Cardiac septum (tissue), 1 donor: ENCODE measurements at regions not wholly inside any gene's neighbourhood (a gene's known extent, or its start where the extent isn't known, plus 50 kb on each side); places are given as distances from the start of the nearest gene placed in this dataset.

ENCODE experiments used
- DNase-seq: peaks from one replicate; pipeline ENCODE4 v3.0.0-alpha.2; 2020; ENCODE audit warnings: low spot score
- intact Hi-C: fragments of 100-400 bp; cut with DNase I; formaldehyde crosslinking; loops from one replicate; pipeline ENCODE4 v1.14.0; 2022
- donor health status: DM: no; HTN: no; CAD: no.

GRCh38 chr12:125454291-125454690 is 389.1 kb downstream of the AACS start:
- intact Hi-C loops: no loop called here
- DNase-seq: no peak

- intact Hi-C loops: no loop called here
- DNase-seq: no peak
Measured at GRCh38 chr12:125454786-125455480, 389.7 kb downstream of the AACS start.

- no peak for DNase-seq
- intact Hi-C loops: no loop called here
Measured at GRCh38 chr12:125455556-125455955, 390.3 kb downstream of the AACS start.

GRCh38 chr12:125458552-125459268 is 393.5 kb downstream of the AACS start:
- intact Hi-C loops: no loop called here
- no peak for DNase-seq

- DNase-seq: no peak
- intact Hi-C loops: no loop called here
Measured at GRCh38 chr12:125461831-125462230, 396.6 kb downstream of the AACS start.

- no peak for DNase-seq
- intact Hi-C loops: no loop called here
Measured at GRCh38 chr12:125463386-125463785, 398.2 kb downstream of the AACS start.

GRCh38 chr12:125467363-125467762 is 402.1 kb downstream of the AACS start:
- DNase-seq: no peak
- intact Hi-C loops: no loop called here

GRCh38 chr12:125469683-125470082 is 404.4 kb downstream of the AACS start:
- DNase-seq: no peak
- intact Hi-C loops: no loop called here

GRCh38 chr12:125470838-125471783 is 405.9 kb downstream of the AACS start:
- intact Hi-C loops: no loop called here
- no peak for DNase-seq

GRCh38 chr12:125473501-125473900 is 408.3 kb downstream of the AACS start:
- intact Hi-C loops: no loop called here
- no peak for DNase-seq

GRCh38 chr12:125487336-125487735 is 422.1 kb downstream of the AACS start:
- no peak for DNase-seq
- intact Hi-C loops: no loop called here

- DNase-seq: no peak
Measured at GRCh38 chr12:125491553-125491952, 426.3 kb downstream of the AACS start.

GRCh38 chr12:125492354-125493270 is 427.4 kb downstream of the AACS start:
- intact Hi-C loops: no loop called here
- DNase-seq: no peak

More at GRCh38 chr12:125491553-125491952, 426.3 kb downstream of the AACS start:
- intact Hi-C loops: no loop called here

GRCh38 chr12:125493704-125494308 is 428.6 kb downstream of the AACS start:
- no peak for DNase-seq
- intact Hi-C loops: no loop called here

GRCh38 chr12:125503128-125503527 is 437.9 kb downstream of the AACS start:
- intact Hi-C loops: no loop called here
- no peak for DNase-seq

GRCh38 chr12:125509195-125509594 is 444.0 kb downstream of the AACS start:
- no peak for DNase-seq
- intact Hi-C loops: no loop called here

- DNase-seq: no peak
- intact Hi-C loops: no loop called here
Measured at GRCh38 chr12:125512541-125513298, 447.5 kb downstream of the AACS start.

GRCh38 chr12:125515887-125516286 is 450.7 kb downstream of the AACS start:
- no peak for DNase-seq
- intact Hi-C loops: no loop called here
